PFSK-1 (cell line): ENCODE measurements at regions not wholly inside any gene's neighbourhood (a gene's known extent, or its start where the extent isn't known, plus 50 kb on each side); places are given as distances from the start of the nearest gene placed in this dataset.

Experiments used
- POLR2AphosphoS5 ChIP-seq: IDR thresholded peaks from 2 replicates; pipeline ENCODE4 v1.6.1; 2012; ENCODE audit warnings: low read depth, mild to moderate bottlenecking, control low read depth, low read length, moderate library complexity
- SIN3A ChIP-seq: IDR thresholded peaks from 2 replicates; pipeline ENCODE4 v1.6.1; 2012; ENCODE audit warnings: mild to moderate bottlenecking, low read length, moderate library complexity, borderline replicate concordance; ENCODE audit not compliant: insufficient read depth

- TF ChIP-seq SIN3A = no peak
- no peak for TF ChIP-seq POLR2AphosphoS5
Observed at GRCh38 chr1:80917826-80918225, 882.9 kb upstream of the ADGRL2 start.
